SK-N-SH (cell line): ENCODE measurements at regions not wholly inside any gene's neighbourhood (a gene's known extent, or its start where the extent isn't known, plus 50 kb on each side); places are given as distances from the start of the nearest gene placed in this dataset.

ENCODE experiments used
- CTCF ChIA-PET: fragments of 300-600, 350-600 bp; formaldehyde crosslinking; extraction: SDS; loops from one replicate; lab custom pipeline; 2021; lab: Yijun Ruan, JAX
- POLR2A ChIA-PET: fragments of 350-600 bp; sonication (Branson Sonifier 250); formaldehyde crosslinking; extraction: SDS; loops from one replicate; lab custom pipeline; 2020; ENCODE audit warnings: antibody characterized with exemption, inconsistent platforms; lab: Yijun Ruan, JAX
- DNase-seq: peaks from one replicate; pipeline ENCODE4 v3.0.0; 2012
- H2AFZ ChIP-seq: fragments of 200-600 bp; sonication (generic); 2 replicates; pipeline ENCODE4 v1.8.1; 2016; ENCODE audit warnings: antibody characterized with exemption, mild to moderate bottlenecking, low read depth
- H3F3A ChIP-seq: fragments of 200-600 bp; sonication (generic); replicated peaks from 2 replicates; pipeline ENCODE3; 2016; ENCODE audit warnings: antibody characterized with exemption, mild to moderate bottlenecking; ENCODE audit not compliant: insufficient read depth
- H3K27ac ChIP-seq, 2 experiments: fragments of 200-500 bp in 1 of 2; fragments of 200-600 bp in 1 of 2; sonication (Bioruptor generic) in 1 of 2; sonication (generic), shearing (Covaris generic) in 1 of 2; 2 replicates each; pipeline versions ENCODE4 v1.5.1 to v1.6.1; 2014 to 2016; ENCODE audit warnings: low read depth in 2 of 2, inconsistent platforms in 1 of 2, low read length in 1 of 2, mild to moderate bottlenecking in 1 of 2, mixed read lengths in 1 of 2
- H3K27me3 ChIP-seq: fragments of 200-600 bp; sonication (generic), shearing (Covaris generic); 2 replicates; pipeline ENCODE4 v1.6.1; 2016; ENCODE audit warnings: mixed run types; ENCODE audit not compliant: insufficient read depth
- H3K36me3 ChIP-seq, 2 experiments: fragments of 200-500 bp in 1 of 2; fragments of 200-600 bp in 1 of 2; sonication (Bioruptor generic) in 1 of 2; sonication (generic) in 1 of 2; replicated peaks in 1 of 2; 2 replicates each; pipeline versions ENCODE3 to v1.5.1; 2014 to 2016; ENCODE audit warnings: low read length in 1 of 2, mild to moderate bottlenecking in 1 of 2; ENCODE audit not compliant: insufficient read depth in 2 of 2, control insufficient read depth in 1 of 2
- H3K4me1 ChIP-seq, 2 experiments: fragments of 200-500 bp in 1 of 2; fragments of 200-600 bp in 1 of 2; sonication (Bioruptor generic) in 1 of 2; sonication (generic), shearing (Covaris generic) in 1 of 2; 2 replicates each; pipeline versions ENCODE4 v1.5.1 to v1.6.1; 2014 to 2016; ENCODE audit warnings: low read depth in 1 of 2, low read length in 1 of 2, mixed run types in 1 of 2; ENCODE audit not compliant: insufficient read depth in 2 of 2, control insufficient read depth in 1 of 2
- H3K4me2 ChIP-seq: fragments of 200-600 bp; sonication (generic), shearing (Covaris generic); 2 replicates; pipeline ENCODE4 v1.6.1; 2017; ENCODE audit warnings: mixed run types
- H3K4me3 ChIP-seq, 2 experiments: fragments of 200-500 bp in 1 of 2; fragments of 200-600 bp in 1 of 2; sonication (Bioruptor generic) in 1 of 2; sonication (generic), shearing (Covaris generic) in 1 of 2; 2 replicates each; pipeline versions ENCODE4 v1.5.1 to v1.8.1; 2014 to 2016; ENCODE audit warnings: low read depth in 2 of 2, inconsistent platforms in 1 of 2, low read length in 1 of 2, mild to moderate bottlenecking in 1 of 2, mixed read lengths in 1 of 2, moderate library complexity in 1 of 2
- H3K79me2 ChIP-seq: fragments of 200-600 bp; sonication (generic); 2 replicates; pipeline ENCODE4 v1.8.1; 2017; ENCODE audit warnings: mild to moderate bottlenecking; ENCODE audit not compliant: insufficient read depth
- H3K9ac ChIP-seq: fragments of 200-600 bp; sonication (generic); 2 replicates; pipeline ENCODE4 v1.6.1; 2017; ENCODE audit warnings: mixed run types
- H3K9me2 ChIP-seq: fragments of 200-600 bp; sonication (generic); 2 replicates; pipeline ENCODE4 v1.6.1; 2017; ENCODE audit warnings: mixed run types
- H3K9me3 ChIP-seq: fragments of 200-600 bp; sonication (generic); 2 replicates; pipeline ENCODE4 v1.6.1; 2017; ENCODE audit warnings: mixed run types, mild to moderate bottlenecking, moderate library complexity
- H4K20me1 ChIP-seq: fragments of 200-600 bp; sonication (generic); 2 replicates; pipeline ENCODE4 v1.6.1; 2017; ENCODE audit warnings: mild to moderate bottlenecking, mixed run types; ENCODE audit not compliant: insufficient read depth
- EZH2phosphoT487 ChIP-seq: fragments of 200-600 bp; sonication (generic); IDR thresholded peaks from 2 replicates; pipeline ENCODE4 v1.6.1; 2017; ENCODE audit warnings: low read depth, mixed run types, mild to moderate bottlenecking, antibody characterized with exemption, moderate library complexity, borderline replicate concordance
- FOXM1 ChIP-seq: IDR thresholded peaks from 2 replicates; pipeline ENCODE4 v1.4.0; 2012; ENCODE audit warnings: low read depth, mild to moderate bottlenecking
- GABPA ChIP-seq: IDR thresholded peaks from 2 replicates; pipeline ENCODE4 v1.4.0; 2012; ENCODE audit warnings: low read depth, mild to moderate bottlenecking
- MXI1 ChIP-seq: IDR thresholded peaks from 2 replicates; pipeline ENCODE4 v1.6.1; 2012; ENCODE audit warnings: mild to moderate bottlenecking, low read depth, low read length, improper control_type of control experiment
- RFX5 ChIP-seq: IDR thresholded peaks from 2 replicates; pipeline ENCODE4 v1.6.1; 2012; ENCODE audit warnings: mild to moderate bottlenecking, improper control_type of control experiment, low read length
- SMC3 ChIP-seq: IDR thresholded peaks from 2 replicates; pipeline ENCODE4 v1.6.1; 2012; ENCODE audit warnings: low read depth, low read length, improper control_type of control experiment
- WGBS: methylation state at CpG from one replicate; pipeline ENCODE4 v1.1.6; 2017; ENCODE audit warnings: low lambda C conversion rate; 5-methylcytosine and 5-hydroxymethylcytosine counted together
- TF ChIP-seq, protein P1 (sequence below): fragments of 150-350 bp; IDR thresholded peaks from 2 replicates; pipeline ENCODE4 v1.6.1; 2016; ENCODE audit warnings: mild to moderate bottlenecking, low read depth, low read length
- TF ChIP-seq, protein P2 (sequence below): fragments of 200-600 bp; sonication (generic); IDR thresholded peaks from 2 replicates; pipeline ENCODE4 v1.6.1; 2017; ENCODE audit warnings: antibody characterized with exemption, mild to moderate bottlenecking, moderate library complexity

DNA sequence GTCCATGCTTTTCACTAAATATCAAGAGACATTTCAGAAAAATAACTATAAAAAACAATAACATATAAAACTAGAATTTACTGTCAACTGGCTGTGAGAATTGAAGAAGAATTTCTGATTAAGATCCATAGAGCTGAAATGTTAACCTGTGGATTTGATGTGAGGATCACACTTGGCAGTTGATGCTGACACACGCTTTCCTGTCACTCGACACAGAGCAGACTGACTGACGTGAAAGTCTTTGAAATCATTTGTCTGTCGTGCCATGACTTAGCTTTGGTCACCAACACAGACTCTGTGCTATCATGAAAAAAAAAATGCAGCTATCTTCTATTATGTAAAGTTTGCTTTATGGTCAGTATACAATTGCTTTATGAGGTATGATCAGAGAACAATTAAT, 706.0 kb upstream of the ZP4 start:
- no peak overlapping the region for H3K4me2 ChIP-seq
- TF ChIP-seq FOXM1 (no peak), RFX5 (no peak), GABPA (no peak)
- TF ChIP-seq, protein P1, sequence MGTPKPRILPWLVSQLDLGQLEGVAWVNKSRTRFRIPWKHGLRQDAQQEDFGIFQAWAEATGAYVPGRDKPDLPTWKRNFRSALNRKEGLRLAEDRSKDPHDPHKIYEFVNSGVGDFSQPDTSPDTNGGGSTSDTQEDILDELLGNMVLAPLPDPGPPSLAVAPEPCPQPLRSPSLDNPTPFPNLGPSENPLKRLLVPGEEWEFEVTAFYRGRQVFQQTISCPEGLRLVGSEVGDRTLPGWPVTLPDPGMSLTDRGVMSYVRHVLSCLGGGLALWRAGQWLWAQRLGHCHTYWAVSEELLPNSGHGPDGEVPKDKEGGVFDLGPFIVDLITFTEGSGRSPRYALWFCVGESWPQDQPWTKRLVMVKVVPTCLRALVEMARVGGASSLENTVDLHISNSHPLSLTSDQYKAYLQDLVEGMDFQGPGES: no peak
- TF ChIP-seq, protein P2, sequence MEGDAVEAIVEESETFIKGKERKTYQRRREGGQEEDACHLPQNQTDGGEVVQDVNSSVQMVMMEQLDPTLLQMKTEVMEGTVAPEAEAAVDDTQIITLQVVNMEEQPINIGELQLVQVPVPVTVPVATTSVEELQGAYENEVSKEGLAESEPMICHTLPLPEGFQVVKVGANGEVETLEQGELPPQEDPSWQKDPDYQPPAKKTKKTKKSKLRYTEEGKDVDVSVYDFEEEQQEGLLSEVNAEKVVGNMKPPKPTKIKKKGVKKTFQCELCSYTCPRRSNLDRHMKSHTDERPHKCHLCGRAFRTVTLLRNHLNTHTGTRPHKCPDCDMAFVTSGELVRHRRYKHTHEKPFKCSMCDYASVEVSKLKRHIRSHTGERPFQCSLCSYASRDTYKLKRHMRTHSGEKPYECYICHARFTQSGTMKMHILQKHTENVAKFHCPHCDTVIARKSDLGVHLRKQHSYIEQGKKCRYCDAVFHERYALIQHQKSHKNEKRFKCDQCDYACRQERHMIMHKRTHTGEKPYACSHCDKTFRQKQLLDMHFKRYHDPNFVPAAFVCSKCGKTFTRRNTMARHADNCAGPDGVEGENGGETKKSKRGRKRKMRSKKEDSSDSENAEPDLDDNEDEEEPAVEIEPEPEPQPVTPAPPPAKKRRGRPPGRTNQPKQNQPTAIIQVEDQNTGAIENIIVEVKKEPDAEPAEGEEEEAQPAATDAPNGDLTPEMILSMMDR: no peak
- TF ChIP-seq, all 33 proteins: peak for 0
- H2AFZ ChIP-seq: no peak overlapping the region
- H3K4me1 ChIP-seq: no peaks in the 10 kb centered on the region; a peak in 1 of 4 replicates
- ChIA-PET POLR2A (no interaction called here), CTCF (no interaction called here)
- no peaks in the 10 kb centered on the region for H3K36me3 ChIP-seq
- H4K20me1 ChIP-seq: no peaks in the 10 kb centered on the region
- no peak overlapping the region for H3K9ac ChIP-seq
- WGBS: 89% methylated on average over 4 of the region's 4 CpGs
- no peaks in the 10 kb centered on the region for H3K27me3 ChIP-seq
- H3F3A ChIP-seq: no peaks in the 10 kb centered on the region
- no peak for DNase-seq
- H3K9me2 ChIP-seq: no peaks in the 10 kb centered on the region
- no peak overlapping the region for H3K27ac ChIP-seq
- H3K79me2 ChIP-seq: no peaks in the 10 kb centered on the region
- no peaks in the 10 kb centered on the region for H3K9me3 ChIP-seq
- H3K4me3 ChIP-seq: no peak overlapping the region

DNA sequence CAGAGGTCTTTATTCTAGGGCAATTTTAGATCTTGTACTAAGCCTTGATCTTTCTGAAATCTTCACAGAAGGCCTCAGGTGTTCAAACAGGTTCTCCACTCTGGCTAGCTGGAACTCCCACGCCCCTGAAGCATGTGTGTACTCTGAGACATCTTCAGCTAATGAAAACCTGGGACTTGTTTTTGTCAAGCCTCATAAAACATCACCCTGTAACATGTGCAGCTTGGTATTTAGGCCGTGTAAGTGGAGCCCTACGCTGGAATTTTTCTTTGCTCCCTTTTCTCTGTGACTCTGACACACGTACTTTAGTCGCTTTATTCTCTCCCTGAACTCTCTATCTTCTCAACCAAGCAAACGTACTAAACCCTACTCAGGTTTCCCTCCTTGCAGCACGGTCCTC, 701.9 kb upstream of the ZP4 start:
- DNase-seq: no peak
- Histone ChIP-seq H3K27ac (no peak overlapping the region), H3K4me3 (no peak overlapping the region), H3K4me2 (no peak overlapping the region)
- 71% methylated on average over 7 of the region's 7 CpGs for WGBS
- TF ChIP-seq SMC3 (no peak), MXI1 (no peak), EZH2phosphoT487 (no peak)
- TF ChIP-seq, all 33 proteins: peak for 0
- H3K9me2 ChIP-seq: no peaks in the 10 kb centered on the region
- H3K79me2 ChIP-seq: no peaks in the 10 kb centered on the region
- H2AFZ ChIP-seq: no peak overlapping the region
- ChIA-PET POLR2A (no interaction called here), CTCF (interaction anchor here (0.9 kb wide), 1 partner anchor 11 kb away, joined by 3 read pairs; no protein-coding TSS in a partner anchor)
- no peaks in the 10 kb centered on the region for H3K27me3 ChIP-seq
- H3K9ac ChIP-seq: no peak overlapping the region
- no peaks in the 10 kb centered on the region for H3K36me3 ChIP-seq
- H3K9me3 ChIP-seq: no peaks in the 10 kb centered on the region
- no peaks in the 10 kb centered on the region; a peak in 1 of 4 replicates for H3K4me1 ChIP-seq
- no peaks in the 10 kb centered on the region for H4K20me1 ChIP-seq
- H3F3A ChIP-seq: no peaks in the 10 kb centered on the region
